ENCODE measurements at regions not wholly inside any gene's neighbourhood (a gene's known extent, or its start where the extent isn't known, plus 50 kb on each side); places are given as distances from the start of the nearest gene placed in this dataset.

DNA sequence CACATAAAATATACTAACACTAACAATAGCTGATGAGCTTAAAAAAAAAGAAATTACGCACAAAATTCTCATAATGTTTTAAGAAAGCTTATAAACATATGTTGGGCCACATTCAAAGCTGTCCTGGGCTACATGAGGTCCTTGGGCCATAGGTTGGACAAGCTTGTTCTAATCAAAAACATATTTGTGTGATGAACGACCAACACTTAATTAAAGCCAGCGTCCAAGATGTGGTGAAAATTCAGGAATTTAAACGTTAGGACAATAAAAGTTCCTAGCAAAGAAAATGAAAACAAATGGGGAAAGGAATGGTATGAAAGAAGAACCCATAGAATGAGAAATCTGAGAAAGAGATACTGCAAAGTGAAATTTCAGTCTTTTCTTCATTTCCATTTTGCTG, 429.6 kb upstream of the DMAC1 start:
- DNase-seq (no peak), ATAC-seq (ENCODE audit: insufficient read depth, low read depth) (no peak)
- TF ChIP-seq EZH2 (IDR thresholded peaks at IDR 0.05; ENCODE audit: borderline replicate concordance, low read depth, low read length, severe bottlenecking) = no peak
- TF ChIP-seq, protein P1, sequence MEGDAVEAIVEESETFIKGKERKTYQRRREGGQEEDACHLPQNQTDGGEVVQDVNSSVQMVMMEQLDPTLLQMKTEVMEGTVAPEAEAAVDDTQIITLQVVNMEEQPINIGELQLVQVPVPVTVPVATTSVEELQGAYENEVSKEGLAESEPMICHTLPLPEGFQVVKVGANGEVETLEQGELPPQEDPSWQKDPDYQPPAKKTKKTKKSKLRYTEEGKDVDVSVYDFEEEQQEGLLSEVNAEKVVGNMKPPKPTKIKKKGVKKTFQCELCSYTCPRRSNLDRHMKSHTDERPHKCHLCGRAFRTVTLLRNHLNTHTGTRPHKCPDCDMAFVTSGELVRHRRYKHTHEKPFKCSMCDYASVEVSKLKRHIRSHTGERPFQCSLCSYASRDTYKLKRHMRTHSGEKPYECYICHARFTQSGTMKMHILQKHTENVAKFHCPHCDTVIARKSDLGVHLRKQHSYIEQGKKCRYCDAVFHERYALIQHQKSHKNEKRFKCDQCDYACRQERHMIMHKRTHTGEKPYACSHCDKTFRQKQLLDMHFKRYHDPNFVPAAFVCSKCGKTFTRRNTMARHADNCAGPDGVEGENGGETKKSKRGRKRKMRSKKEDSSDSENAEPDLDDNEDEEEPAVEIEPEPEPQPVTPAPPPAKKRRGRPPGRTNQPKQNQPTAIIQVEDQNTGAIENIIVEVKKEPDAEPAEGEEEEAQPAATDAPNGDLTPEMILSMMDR (IDR thresholded peaks at IDR 0.05; ENCODE audit: borderline replicate concordance, extremely low read depth, low read length, poor library complexity, severe bottlenecking) = no peak

DNA sequence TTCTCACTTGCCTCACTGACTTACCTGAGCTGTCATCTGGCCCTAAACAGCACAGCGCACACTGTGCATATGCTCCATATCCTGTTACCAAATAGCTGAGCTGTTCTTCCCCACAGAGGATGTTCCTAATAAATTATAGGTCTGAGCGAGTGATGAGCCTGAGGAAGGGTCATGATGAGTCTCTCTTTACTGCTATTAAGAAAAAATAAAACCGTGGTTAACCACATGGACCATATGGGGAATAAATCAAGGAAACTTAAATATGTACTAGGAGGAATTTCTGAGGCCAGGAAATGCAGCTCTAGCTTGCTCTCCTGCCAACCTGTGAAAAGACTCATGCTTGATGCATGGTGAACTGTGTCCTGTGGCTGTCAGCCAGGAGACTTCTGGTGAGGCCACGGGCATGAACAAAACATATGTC, 424.8 kb upstream of the DMAC1 start:
- Histone ChIP-seq H3K79me2 (ENCODE audit: insufficient read depth, low read length) (no peaks in the 10 kb centered on the region), H3K36me3 (ENCODE audit: insufficient read depth, low read length) (no peaks in the 10 kb centered on the region), H3K4me2 (ENCODE audit: insufficient read depth, low read length) (no peak overlapping the region), H3K4me1 (ENCODE audit: insufficient read depth, low read length) (no peaks in the 10 kb centered on the region), H3K27ac (ENCODE audit: low read length) (no peak overlapping the region), H4K20me1 (ENCODE audit: insufficient read depth, low read length) (no peaks in the 10 kb centered on the region), H2AFZ (ENCODE audit: low read depth, low read length) (no peak overlapping the region), H3K9me3 (ENCODE audit: insufficient read depth, low read length, severe bottlenecking) (no peaks in the 10 kb centered on the region), H3K27me3 (ENCODE audit: insufficient read depth, low read length, poor library complexity) (no peaks in the 10 kb centered on the region), H3K9ac (ENCODE audit: low read depth, low read length) (no peak overlapping the region), H3K4me3 (ENCODE audit: low read depth in 1 of 2, low read length in 2 of 2) (no peak overlapping the region)
- no peak for DNase-seq
- ATAC-seq (ENCODE audit: insufficient read depth, low read depth) = peak; percentile 39; the same call in 1 of the 3 replicates
- TF ChIP-seq, protein P1 (IDR thresholded peaks at IDR 0.05; ENCODE audit: borderline replicate concordance, extremely low read depth, low read length, poor library complexity, severe bottlenecking) = no peak
- no peak for TF ChIP-seq EZH2 (IDR thresholded peaks at IDR 0.05; ENCODE audit: borderline replicate concordance, low read depth, low read length, severe bottlenecking)

More for the DNA sequence above, 429.6 kb upstream of the DMAC1 start:
- Histone ChIP-seq H3K9ac (ENCODE audit: low read depth, low read length) (no peak overlapping the region), H3K79me2 (ENCODE audit: insufficient read depth, low read length) (no peaks in the 10 kb centered on the region), H3K4me3 (ENCODE audit: low read depth in 1 of 2, low read length in 2 of 2) (no peak overlapping the region), H3K9me3 (ENCODE audit: insufficient read depth, low read length, severe bottlenecking) (no peaks in the 10 kb centered on the region), H3K4me1 (ENCODE audit: insufficient read depth, low read length) (no peaks in the 10 kb centered on the region), H4K20me1 (ENCODE audit: insufficient read depth, low read length) (no peaks in the 10 kb centered on the region), H3K27ac (ENCODE audit: low read length) (no peak overlapping the region), H2AFZ (ENCODE audit: low read depth, low read length) (no peak overlapping the region), H3K27me3 (ENCODE audit: insufficient read depth, low read length, poor library complexity) (no peaks in the 10 kb centered on the region), H3K36me3 (ENCODE audit: insufficient read depth, low read length) (no peaks in the 10 kb centered on the region), H3K4me2 (ENCODE audit: insufficient read depth, low read length) (no peak overlapping the region)

DNA sequence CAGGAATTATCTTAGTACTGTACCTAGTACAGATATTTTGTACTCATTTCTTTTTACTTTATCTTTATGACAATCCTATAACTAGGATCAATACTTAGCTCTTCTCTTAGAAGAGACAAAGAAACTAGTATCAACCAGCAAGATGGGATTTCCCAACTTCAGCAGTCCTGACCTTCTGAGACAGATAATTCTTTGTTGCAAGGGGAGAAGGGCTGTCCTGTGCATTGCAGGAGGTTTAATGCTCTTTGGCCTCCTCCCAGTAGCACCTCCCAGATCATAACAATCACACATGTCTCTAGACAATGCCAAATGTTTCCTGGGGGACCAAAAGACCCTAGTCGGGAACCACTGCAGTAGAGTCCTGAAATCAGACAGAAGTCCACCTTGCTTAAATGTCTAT, 424.3 kb upstream of the DMAC1 start:
- no peaks in the 10 kb centered on the region for H4K20me1 ChIP-seq (ENCODE audit: insufficient read depth, low read length)
- no peak overlapping the region for H3K4me3 ChIP-seq (ENCODE audit: low read depth in 1 of 2, low read length in 2 of 2)
- H3K9ac ChIP-seq (ENCODE audit: low read depth, low read length) = no peak overlapping the region
- no peaks in the 10 kb centered on the region for H3K4me1 ChIP-seq (ENCODE audit: insufficient read depth, low read length)
- H3K4me2 ChIP-seq (ENCODE audit: insufficient read depth, low read length) = no peak overlapping the region
- no peak overlapping the region for H2AFZ ChIP-seq (ENCODE audit: low read depth, low read length)
- no peaks in the 10 kb centered on the region for H3K36me3 ChIP-seq (ENCODE audit: insufficient read depth, low read length)
- DNase-seq = no peak
- H3K27ac ChIP-seq (ENCODE audit: low read length) = no peak overlapping the region
- H3K27me3 ChIP-seq (ENCODE audit: insufficient read depth, low read length, poor library complexity) = no peaks in the 10 kb centered on the region
- no peak; the same call in 2 of the 3 replicates for ATAC-seq (ENCODE audit: insufficient read depth, low read depth)
- H3K79me2 ChIP-seq (ENCODE audit: insufficient read depth, low read length) = no peaks in the 10 kb centered on the region
- no peaks in the 10 kb centered on the region for H3K9me3 ChIP-seq (ENCODE audit: insufficient read depth, low read length, severe bottlenecking)
- TF ChIP-seq, protein P1 (IDR thresholded peaks at IDR 0.05; ENCODE audit: borderline replicate concordance, extremely low read depth, low read length, poor library complexity, severe bottlenecking) = no peak
- TF ChIP-seq EZH2 (IDR thresholded peaks at IDR 0.05; ENCODE audit: borderline replicate concordance, low read depth, low read length, severe bottlenecking) = no peak

DNA sequence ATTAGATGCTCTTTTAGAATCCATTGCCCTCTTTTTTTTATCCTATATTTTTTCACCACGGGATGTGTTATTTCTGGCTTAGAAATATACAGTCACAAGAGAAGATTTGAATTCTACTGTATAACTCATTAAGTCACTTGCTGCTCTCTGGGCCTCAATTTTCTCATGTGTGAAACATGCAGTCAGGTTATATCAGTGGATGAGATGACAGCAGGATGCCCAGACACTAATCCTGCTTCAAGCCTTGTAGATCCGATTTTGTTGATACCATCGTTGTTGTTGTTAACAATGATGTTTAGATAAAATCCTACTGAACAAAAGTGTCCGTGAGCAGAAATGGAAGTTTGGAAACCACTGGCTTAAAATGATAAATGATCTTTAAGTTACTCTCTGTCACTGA, 421.9 kb upstream of the DMAC1 start:
- Histone ChIP-seq H3K27me3 (ENCODE audit: insufficient read depth, low read length, poor library complexity) (no peaks in the 10 kb centered on the region), H3K4me2 (ENCODE audit: insufficient read depth, low read length) (no peak overlapping the region), H2AFZ (ENCODE audit: low read depth, low read length) (no peak overlapping the region; the same call in 1 of the 2 replicates), H3K36me3 (ENCODE audit: insufficient read depth, low read length) (no peaks in the 10 kb centered on the region), H3K4me1 (ENCODE audit: insufficient read depth, low read length) (no peaks in the 10 kb centered on the region), H3K9ac (ENCODE audit: low read depth, low read length) (no peak overlapping the region), H4K20me1 (ENCODE audit: insufficient read depth, low read length) (no peaks in the 10 kb centered on the region), H3K27ac (ENCODE audit: low read length) (no peak overlapping the region), H3K79me2 (ENCODE audit: insufficient read depth, low read length) (no peaks in the 10 kb centered on the region), H3K4me3 (ENCODE audit: low read depth in 1 of 2, low read length in 2 of 2) (no peak overlapping the region), H3K9me3 (ENCODE audit: insufficient read depth, low read length, severe bottlenecking) (no peaks in the 10 kb centered on the region)
- DNase-seq (no peak), ATAC-seq (ENCODE audit: insufficient read depth, low read depth) (no peak)
- no peak for TF ChIP-seq EZH2 (IDR thresholded peaks at IDR 0.05; ENCODE audit: borderline replicate concordance, low read depth, low read length, severe bottlenecking)
- TF ChIP-seq, protein P1 (IDR thresholded peaks at IDR 0.05; ENCODE audit: borderline replicate concordance, extremely low read depth, low read length, poor library complexity, severe bottlenecking) = no peak
